ENCODE measurements at regions not wholly inside any gene's neighbourhood (a gene's known extent, or its start where the extent isn't known, plus 50 kb on each side); places are given as distances from the start of the nearest gene placed in this dataset.

- Mint-ChIP-seq H3K27me3 (ENCODE audit: unreplicated experiment) (no peaks in the 10 kb centered on the region), H3K36me3 (ENCODE audit: low read depth, unreplicated experiment) (no peaks in the 10 kb centered on the region), H3K9me3 (ENCODE audit: unreplicated experiment) (no peaks in the 10 kb centered on the region), H3K4me3 (ENCODE audit: unreplicated experiment) (no peak overlapping the region), H3K27ac (ENCODE audit: unreplicated experiment) (no peak overlapping the region), H3K4me1 (ENCODE audit: unreplicated experiment) (no peaks in the 10 kb centered on the region)
- no peak for DNase-seq (ENCODE audit: low spot score)
- TF ChIP-seq CTCF (IDR thresholded peaks at IDR 0.05; ENCODE audit: unreplicated experiment), result no peak
Measured at GRCh38 chr1:56334047-56334446, 245.3 kb downstream of the PLPP3 start.

DNA sequence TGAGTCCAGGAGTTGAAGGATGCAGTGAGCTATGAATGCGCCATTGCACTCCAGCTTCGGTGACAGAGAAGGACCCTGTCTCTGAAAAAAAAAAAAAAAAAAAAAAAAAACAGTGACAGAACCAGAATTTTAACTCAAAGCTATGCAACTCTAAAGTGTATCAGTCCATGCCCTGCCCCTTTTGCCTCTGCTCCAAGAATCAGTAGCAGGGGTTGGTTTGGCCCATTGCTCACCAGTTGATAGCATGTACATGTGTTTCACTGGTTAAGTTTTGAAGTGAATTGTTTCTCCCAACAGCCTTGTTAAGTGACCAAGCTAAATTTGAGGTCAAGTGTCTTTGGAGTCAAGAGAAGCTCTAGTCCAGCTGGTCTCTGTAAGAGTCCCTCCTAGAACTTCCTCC, 245.9 kb downstream of the PLPP3 start:
- no peaks in the 10 kb centered on the region for H3K36me3 Mint-ChIP-seq (ENCODE audit: low read depth, unreplicated experiment)
- H3K27ac Mint-ChIP-seq (ENCODE audit: unreplicated experiment), result no peak overlapping the region
- TF ChIP-seq CTCF (IDR thresholded peaks at IDR 0.05; ENCODE audit: unreplicated experiment), result no peak
- no peaks in the 10 kb centered on the region for H3K27me3 Mint-ChIP-seq (ENCODE audit: unreplicated experiment)
- no peaks in the 10 kb centered on the region for H3K4me1 Mint-ChIP-seq (ENCODE audit: unreplicated experiment)
- no peak overlapping the region for H3K4me3 Mint-ChIP-seq (ENCODE audit: unreplicated experiment)
- no peak for DNase-seq (ENCODE audit: low spot score)
- H3K9me3 Mint-ChIP-seq (ENCODE audit: unreplicated experiment), result no peaks in the 10 kb centered on the region

DNA sequence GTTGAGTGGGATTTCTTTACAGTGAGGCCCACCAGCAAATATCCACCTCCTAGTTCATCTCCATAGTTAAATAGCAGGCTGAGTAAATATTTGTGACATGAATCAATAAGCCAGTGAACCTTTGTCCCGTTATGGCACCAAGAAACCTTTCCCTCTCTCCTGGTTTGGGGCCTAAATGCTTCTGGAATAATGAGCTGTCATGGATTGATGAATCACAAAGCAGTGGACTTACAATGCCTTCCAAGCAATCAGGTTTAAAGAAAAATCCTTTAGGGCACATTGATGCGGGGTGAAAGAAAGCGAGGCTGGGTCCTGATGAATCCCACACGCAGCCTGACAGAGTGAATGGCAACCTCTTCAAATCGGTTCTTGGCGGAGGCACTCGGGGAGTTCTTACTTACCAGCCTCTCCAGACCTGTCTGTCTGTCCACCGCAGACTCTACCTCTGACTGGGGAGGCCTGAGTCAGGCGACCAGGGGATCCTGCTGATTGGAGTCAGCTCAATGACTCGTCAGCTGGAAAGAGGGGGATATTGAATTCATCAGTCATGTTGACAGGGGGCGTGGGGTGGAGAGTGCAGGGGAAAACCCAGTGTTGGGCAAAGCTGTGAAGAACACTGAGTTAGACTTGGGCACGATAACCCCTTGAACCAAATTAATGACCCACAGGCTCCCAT, 247.3 kb downstream of the PLPP3 start:
- no peaks in the 10 kb centered on the region for H3K4me1 Mint-ChIP-seq (ENCODE audit: unreplicated experiment)
- no peaks in the 10 kb centered on the region for H3K36me3 Mint-ChIP-seq (ENCODE audit: low read depth, unreplicated experiment)
- no peaks in the 10 kb centered on the region for H3K27me3 Mint-ChIP-seq (ENCODE audit: unreplicated experiment)
- H3K27ac Mint-ChIP-seq (ENCODE audit: unreplicated experiment), result no peak overlapping the region
- no peak for DNase-seq (ENCODE audit: low spot score)
- TF ChIP-seq CTCF (IDR thresholded peaks at IDR 0.05; ENCODE audit: unreplicated experiment), result no peak
- no peak overlapping the region for H3K4me3 Mint-ChIP-seq (ENCODE audit: unreplicated experiment)
- H3K9me3 Mint-ChIP-seq (ENCODE audit: unreplicated experiment), result no peaks in the 10 kb centered on the region

DNA sequence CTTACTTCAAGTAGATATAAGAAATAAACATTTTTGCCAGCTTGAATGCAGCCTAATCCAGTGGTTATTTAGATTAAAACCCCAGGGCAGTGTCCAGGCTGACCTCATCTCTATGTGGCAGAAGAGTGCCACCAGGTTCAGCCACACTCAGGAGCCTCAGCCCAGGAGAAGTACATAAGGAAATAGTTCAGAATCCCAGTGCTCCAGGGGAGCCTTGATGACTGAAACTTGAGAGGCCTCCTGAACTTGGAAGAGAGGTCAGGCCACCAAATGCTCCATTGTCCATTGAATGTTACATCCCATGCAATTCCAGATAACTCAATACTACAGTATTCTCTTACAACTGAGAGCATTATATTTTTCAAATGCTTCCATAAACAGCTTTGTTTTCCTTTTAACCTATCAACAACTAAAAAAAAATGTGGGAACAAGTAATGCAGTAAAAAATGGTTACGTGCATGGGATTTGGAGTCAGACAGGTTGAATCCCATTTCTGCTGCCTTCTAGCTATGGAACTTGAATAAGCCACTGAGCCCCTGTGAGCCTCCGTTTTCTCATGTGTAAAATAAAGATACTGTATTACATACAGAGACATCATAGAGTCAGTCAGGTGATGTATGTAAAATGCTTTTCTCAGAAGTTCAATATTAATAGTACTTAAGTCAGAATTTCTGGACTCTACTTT, 248.0 kb downstream of the PLPP3 start:
- no peak for TF ChIP-seq CTCF (IDR thresholded peaks at IDR 0.05; ENCODE audit: unreplicated experiment)
- Mint-ChIP-seq H3K27me3 (ENCODE audit: unreplicated experiment) (no peaks in the 10 kb centered on the region), H3K4me3 (ENCODE audit: unreplicated experiment) (no peak overlapping the region), H3K9me3 (ENCODE audit: unreplicated experiment) (no peaks in the 10 kb centered on the region), H3K27ac (ENCODE audit: unreplicated experiment) (no peak overlapping the region), H3K4me1 (ENCODE audit: unreplicated experiment) (no peaks in the 10 kb centered on the region), H3K36me3 (ENCODE audit: low read depth, unreplicated experiment) (no peaks in the 10 kb centered on the region)
- no peak for DNase-seq (ENCODE audit: low spot score)

DNA sequence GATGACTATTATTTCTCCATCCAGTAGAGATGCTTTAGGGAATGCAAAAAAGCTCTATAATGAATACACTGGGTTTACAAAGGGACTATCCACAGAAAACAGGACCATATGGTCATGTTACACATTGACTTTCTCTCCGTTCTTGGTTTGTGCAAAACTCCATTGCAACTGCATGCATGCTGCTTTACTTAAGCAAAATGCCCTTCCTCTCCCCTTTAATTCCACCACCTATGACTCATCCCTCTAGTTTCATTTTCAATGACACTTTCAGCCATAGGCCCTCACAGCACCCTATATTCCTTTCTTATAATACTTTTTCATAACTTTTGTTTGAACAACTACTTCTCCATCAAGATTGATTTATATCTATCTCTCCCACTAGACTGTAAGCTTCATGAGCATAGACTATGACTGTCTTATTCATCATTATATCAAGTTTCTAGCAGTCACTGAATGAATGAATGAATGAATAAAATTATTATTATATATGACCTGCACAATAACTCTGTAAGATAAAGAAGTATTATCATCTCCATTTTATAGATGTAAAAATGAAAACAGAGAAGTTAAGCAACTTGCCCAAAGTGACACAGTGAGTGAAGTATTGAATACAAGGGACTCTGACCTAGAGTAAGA, 248.9 kb downstream of the PLPP3 start:
- no peaks in the 10 kb centered on the region for H3K4me1 Mint-ChIP-seq (ENCODE audit: unreplicated experiment)
- no peak for DNase-seq (ENCODE audit: low spot score)
- TF ChIP-seq CTCF (IDR thresholded peaks at IDR 0.05; ENCODE audit: unreplicated experiment), result no peak
- H3K4me3 Mint-ChIP-seq (ENCODE audit: unreplicated experiment), result no peak overlapping the region
- no peaks in the 10 kb centered on the region for H3K27me3 Mint-ChIP-seq (ENCODE audit: unreplicated experiment)
- no peaks in the 10 kb centered on the region for H3K9me3 Mint-ChIP-seq (ENCODE audit: unreplicated experiment)
- H3K27ac Mint-ChIP-seq (ENCODE audit: unreplicated experiment), result no peak overlapping the region
- no peaks in the 10 kb centered on the region for H3K36me3 Mint-ChIP-seq (ENCODE audit: low read depth, unreplicated experiment)

Data from endothelial cell (in vitro differentiated cells).